ENCODE measurements at regions not wholly inside any gene's neighbourhood (a gene's known extent, or its start where the extent isn't known, plus 50 kb on each side); places are given as distances from the start of the nearest gene placed in this dataset.

GRCh38 chr1:163745204-163745603, 423.4 kb downstream of the NUF2 start:
- no peak for TF ChIP-seq POLR2AphosphoS5 (IDR thresholded peaks at IDR 0.05; ENCODE audit: borderline replicate concordance, low read depth, low read length)
- no peak for TF ChIP-seq EZH2 (IDR thresholded peaks at IDR 0.05)
- no peak for TF ChIP-seq FOXP2 (optimal IDR thresholded peaks at IDR 0.05; ENCODE audit: control extremely low read depth, extremely low read length, insufficient read depth)
